D721Med (cell line): ENCODE measurements at regions not wholly inside any gene's neighbourhood (a gene's known extent, or its start where the extent isn't known, plus 50 kb on each side); places are given as distances from the start of the nearest gene placed in this dataset.

Experiments
- DNase-seq: peaks from one replicate; pipeline ENCODE4 v3.0.0; 2011; ENCODE audit warnings: low spot score; ENCODE audit not compliant: insufficient read length
- FAIRE-seq: peaks from 2 replicates; lab custom pipeline; 2011; peaks lifted over from hg19 to GRCh38; lab: Jason Lieb, UNC
- CTCF ChIP-seq: IDR thresholded peaks from 2 replicates; pipeline ENCODE4 v1.5.1; 2012; ENCODE audit warnings: mild to moderate bottlenecking, control low read depth; ENCODE audit not compliant: insufficient read depth; ENCODE audit errors: missing control alignments

- no peak for TF ChIP-seq CTCF
- FAIRE-seq (no peak), DNase-seq (no peak)
These were observed 1031.5 kb upstream of the CNTNAP5 start for GRCh38 chr2:122993592-122993991.

GRCh38 chr2:122999258-122999657 is 1025.8 kb upstream of the CNTNAP5 start:
- DNase-seq (no peak), FAIRE-seq (no peak)
- no peak for TF ChIP-seq CTCF

GRCh38 chr2:122999821-123000220 is 1025.3 kb upstream of the CNTNAP5 start:
- FAIRE-seq, result no peak
- no peak for TF ChIP-seq CTCF
- DNase-seq, result no peak

- FAIRE-seq (no peak), DNase-seq (no peak)
- TF ChIP-seq CTCF, result no peak
These were observed 1022.3 kb upstream of the CNTNAP5 start for GRCh38 chr2:123002660-123003248.

- FAIRE-seq, result no peak
- DNase-seq, result no peak
- no peak for TF ChIP-seq CTCF
These were observed 1009.9 kb upstream of the CNTNAP5 start for GRCh38 chr2:123015186-123015585.

- FAIRE-seq (no peak), DNase-seq (no peak)
- TF ChIP-seq CTCF, result no peak
These were observed 989.5 kb upstream of the CNTNAP5 start for GRCh38 chr2:123035541-123035940.

- no peak for FAIRE-seq
- DNase-seq, result no peak
- no peak for TF ChIP-seq CTCF
These were observed 988.8 kb upstream of the CNTNAP5 start for GRCh38 chr2:123036300-123036699.
